ENCODE measurements at regions not wholly inside any gene's neighbourhood (a gene's known extent, or its start where the extent isn't known, plus 50 kb on each side); places are given as distances from the start of the nearest gene placed in this dataset.

GRCh38 chr9:107620801-107621200 lies 131.2 kb upstream of the KLF4 start:
- TF ChIP-seq CTCF (conservative IDR thresholded peaks at IDR 0.05; ENCODE audit: low read depth in 2 of 2), result no peak
- no peak for TF ChIP-seq JUNB (IDR thresholded peaks at IDR 0.05; ENCODE audit: unreplicated experiment)
- TF ChIP-seq EZH2 (IDR thresholded peaks at IDR 0.05; ENCODE audit: low read depth, unreplicated experiment), result no peak
- TF ChIP-seq REST (IDR thresholded peaks at IDR 0.05; ENCODE audit: unreplicated experiment), result no peak
- TF ChIP-seq ZNF114 (CRISPR knock-in tag; IDR thresholded peaks at IDR 0.05), result no peak

Data from GM23338 (cell line).